Spinal cord (tissue), 9 donors: ENCODE measurements at regions not wholly inside any gene's neighbourhood (a gene's known extent, or its start where the extent isn't known, plus 50 kb on each side); places are given as distances from the start of the nearest gene placed in this dataset.

Source experiments
- DNase-seq, 6 donors: peaks; one replicate each; pipeline versions ENCODE4 v3.0.0 to v3.0.0-alpha.2; 2013 to 2015; ENCODE audit warnings: low spot score in 6 of 6, low read depth in 4 of 6
- H3K27ac ChIP-seq: one replicate; pipeline ENCODE4 v1.5.1; 2013; ENCODE audit warnings: low read depth, low read length, control low read depth
- H3K27me3 ChIP-seq: one replicate; pipeline ENCODE4 v1.6.1; 2013; ENCODE audit warnings: low read length; ENCODE audit not compliant: control insufficient read depth, insufficient read depth
- H3K36me3 ChIP-seq: one replicate; pipeline ENCODE4 v1.6.1; 2013; ENCODE audit warnings: low read length; ENCODE audit not compliant: control insufficient read depth, insufficient read depth
- H3K4me1 ChIP-seq: one replicate; pipeline ENCODE4 v1.6.1; 2013; ENCODE audit warnings: low read length; ENCODE audit not compliant: control insufficient read depth, insufficient read depth
- H3K4me3 ChIP-seq: one replicate; pipeline ENCODE4 v1.5.1; 2013; ENCODE audit warnings: low read depth, low read length, control low read depth
- H3K9me3 ChIP-seq: one replicate; pipeline ENCODE4 v1.6.1; 2013; ENCODE audit warnings: low read length; ENCODE audit not compliant: control insufficient read depth, insufficient read depth
- WGBS: methylation state at CpG from one replicate; pipeline ENCODE4 v1.1.5; 2013; ENCODE audit warnings: missing lambda C conversion rate; ENCODE audit not compliant: insufficient coverage; 5-methylcytosine and 5-hydroxymethylcytosine counted together
- donor health status: healthy.

- H3K4me3 ChIP-seq: no peak overlapping the region
- no peaks in the 10 kb centered on the region for H3K4me1 ChIP-seq
- H3K36me3 ChIP-seq: no peaks in the 10 kb centered on the region
- no peaks in the 10 kb centered on the region for H3K27me3 ChIP-seq
- no peaks in the 10 kb centered on the region for H3K9me3 ChIP-seq
- DNase-seq: no peak
- WGBS: no CpG with 5 or more reads among the region's 5 CpGs
- no peak overlapping the region for H3K27ac ChIP-seq
Observed at GRCh38 chr6:3551716-3552511, 95.1 kb upstream of the SLC22A23 start.

GRCh38 chr6:3549314-3549940 is 92.6 kb upstream of the SLC22A23 start:
- WGBS: 86% methylated on average over 2 of the region's 7 CpGs
- Histone ChIP-seq H3K36me3 (no peaks in the 10 kb centered on the region), H3K9me3 (no peaks in the 10 kb centered on the region), H3K27ac (no peak overlapping the region), H3K4me3 (no peak overlapping the region), H3K27me3 (no peaks in the 10 kb centered on the region), H3K4me1 (no peaks in the 10 kb centered on the region)
- no peak for DNase-seq

- H3K4me1 ChIP-seq: no peaks in the 10 kb centered on the region
- no peak overlapping the region for H3K27ac ChIP-seq
- H3K4me3 ChIP-seq: no peak overlapping the region
- no peaks in the 10 kb centered on the region for H3K36me3 ChIP-seq
- DNase-seq: no peak
- 83% methylated on average over 1 of the region's 2 CpGs for WGBS
- H3K9me3 ChIP-seq: no peaks in the 10 kb centered on the region
- no peaks in the 10 kb centered on the region for H3K27me3 ChIP-seq
Observed at GRCh38 chr6:3546121-3546520, 89.3 kb upstream of the SLC22A23 start.

GRCh38 chr6:3545156-3545555 is 88.3 kb upstream of the SLC22A23 start:
- Histone ChIP-seq H3K27me3 (no peaks in the 10 kb centered on the region), H3K4me3 (no peak overlapping the region), H3K9me3 (no peaks in the 10 kb centered on the region), H3K4me1 (no peaks in the 10 kb centered on the region), H3K27ac (no peak overlapping the region), H3K36me3 (no peaks in the 10 kb centered on the region)
- WGBS: no CpG with 5 or more reads among the region's 1 CpG
- no peak for DNase-seq

GRCh38 chr6:3542032-3542640 is 85.3 kb upstream of the SLC22A23 start:
- Histone ChIP-seq H3K4me1 (no peaks in the 10 kb centered on the region), H3K27ac (no peak overlapping the region), H3K4me3 (no peak overlapping the region), H3K36me3 (no peaks in the 10 kb centered on the region), H3K9me3 (no peaks in the 10 kb centered on the region), H3K27me3 (no peaks in the 10 kb centered on the region)
- no peak for DNase-seq
- WGBS: 92% methylated on average over 6 of the region's 6 CpGs

GRCh38 chr6:3541006-3541585 is 84.2 kb upstream of the SLC22A23 start:
- 43% methylated on average over 5 of the region's 9 CpGs for WGBS
- no peaks in the 10 kb centered on the region for H3K9me3 ChIP-seq
- no peak overlapping the region for H3K4me3 ChIP-seq
- no peaks in the 10 kb centered on the region for H3K36me3 ChIP-seq
- H3K27ac ChIP-seq: no peak overlapping the region
- no peaks in the 10 kb centered on the region for H3K4me1 ChIP-seq
- peak in 1 of 6 donors; percentile 70 for DNase-seq
- H3K27me3 ChIP-seq: no peaks in the 10 kb centered on the region

- DNase-seq: no peak
- WGBS: 92% methylated on average over 8 of the region's 8 CpGs
- Histone ChIP-seq H3K36me3 (no peaks in the 10 kb centered on the region), H3K4me1 (no peaks in the 10 kb centered on the region), H3K27ac (no peak overlapping the region), H3K4me3 (no peak overlapping the region), H3K9me3 (no peaks in the 10 kb centered on the region), H3K27me3 (no peaks in the 10 kb centered on the region)
Observed at GRCh38 chr6:3540253-3540820, 83.5 kb upstream of the SLC22A23 start.

- 96% methylated on average over 3 of the region's 6 CpGs for WGBS
- H3K27ac ChIP-seq: no peak overlapping the region
- DNase-seq: no peak
- no peaks in the 10 kb centered on the region for H3K9me3 ChIP-seq
- no peak overlapping the region for H3K4me3 ChIP-seq
- H3K4me1 ChIP-seq: no peaks in the 10 kb centered on the region
- H3K36me3 ChIP-seq: no peaks in the 10 kb centered on the region
- no peaks in the 10 kb centered on the region for H3K27me3 ChIP-seq
Observed at GRCh38 chr6:3538536-3538935, 81.7 kb upstream of the SLC22A23 start.

- WGBS: 73% methylated on average over 1 of the region's 8 CpGs
- no peaks in the 10 kb centered on the region for H3K36me3 ChIP-seq
- H3K27ac ChIP-seq: no peak overlapping the region
Observed at GRCh38 chr6:3536901-3537300, 80.1 kb upstream of the SLC22A23 start.

More at GRCh38 chr6:3536901-3537300, 80.1 kb upstream of the SLC22A23 start:
- Histone ChIP-seq H3K4me3 (no peak overlapping the region), H3K27me3 (no peaks in the 10 kb centered on the region), H3K4me1 (no peaks in the 10 kb centered on the region), H3K9me3 (no peaks in the 10 kb centered on the region)
- no peak for DNase-seq
